Activated naive CD4-positive, alpha-beta T cell treated with anti-CD3 and anti-CD28 coated beads for 36 hours (primary cell): ENCODE measurements at regions not wholly inside any gene's neighbourhood (a gene's known extent, or its start where the extent isn't known, plus 50 kb on each side); places are given as distances from the start of the nearest gene placed in this dataset.
"Not testable (repeated sequence)": the region's sequence is repeated elsewhere in the genome, so short reads cannot be mapped to it uniquely, and the experiment has no call there.

Experiments used
- CTCF ChIA-PET: fragments of 350-600 bp; sonication (Branson Sonifier 250); formaldehyde crosslinking; loops from one replicate; lab custom pipeline; 2021; ENCODE audit warnings: antibody characterized with exemption; lab: Charles Lee
- DNase-seq: peaks from one replicate; pipeline ENCODE4 v3.0.0-alpha.2; 2020
- H3K27ac Mint-ChIP-seq: one replicate; pipeline ENCODE4 v1.8.0; 2021; ENCODE audit warnings: mild to moderate bottlenecking, mixed read lengths
- H3K27me3 Mint-ChIP-seq: one replicate; pipeline ENCODE4 v1.8.0; 2021; ENCODE audit warnings: low read depth, mixed read lengths
- H3K36me3 Mint-ChIP-seq: one replicate; pipeline ENCODE4 v1.8.0; 2021; ENCODE audit warnings: low read depth, mixed read lengths
- H3K4me1 Mint-ChIP-seq: one replicate; pipeline ENCODE4 v1.8.0; 2021; ENCODE audit warnings: low read depth, mixed read lengths
- H3K4me3 Mint-ChIP-seq: one replicate; pipeline ENCODE4 v1.8.0; 2021; ENCODE audit warnings: mild to moderate bottlenecking, moderate library complexity, mixed read lengths
- H3K9me3 Mint-ChIP-seq: one replicate; pipeline ENCODE4 v1.8.0; 2021; ENCODE audit warnings: mixed read lengths
- intact Hi-C: fragments of 100-400 bp; cut with micrococcal nuclease; formaldehyde crosslinking; loops from one replicate; pipeline ENCODE4 v1.15.1; 2023

- no peaks in the 10 kb centered on the region for H3K9me3 Mint-ChIP-seq
- peaks cover 8% of the 10 kb centered on the region for H3K27me3 Mint-ChIP-seq
- no peak overlapping the region for H3K27ac Mint-ChIP-seq
- no peaks in the 10 kb centered on the region for H3K36me3 Mint-ChIP-seq
- CTCF ChIA-PET, result no interaction called here
- intact Hi-C loops, result no loop called here
- no peak overlapping the region for H3K4me3 Mint-ChIP-seq
- H3K4me1 Mint-ChIP-seq, result peaks cover 6% of the 10 kb centered on the region
- no peak for DNase-seq
Measured at GRCh38 chr14:51597261-51598001, 54.3 kb upstream of the FRMD6 start.

- H3K27ac Mint-ChIP-seq, H3K4me1 Mint-ChIP-seq, DNase-seq, CTCF ChIA-PET, H3K4me3 Mint-ChIP-seq, intact Hi-C loops, H3K9me3 Mint-ChIP-seq, H3K36me3 Mint-ChIP-seq: not testable (repeated sequence)
- peaks cover 13% of the 10 kb centered on the region for H3K27me3 Mint-ChIP-seq
Measured at GRCh38 chr14:51598924-51599600, 52.6 kb upstream of the FRMD6 start.

- Mint-ChIP-seq H3K9me3 (no peaks in the 10 kb centered on the region), H3K4me1 (no peaks in the 10 kb centered on the region), H3K36me3 (no peaks in the 10 kb centered on the region), H3K27ac (no peak overlapping the region), H3K27me3 (peaks cover 13% of the 10 kb centered on the region), H3K4me3 (no peak overlapping the region)
- no peak for DNase-seq
- intact Hi-C loops, result no loop called here
- CTCF ChIA-PET, result interaction anchor here (1.1 kb wide), 1 partner anchor 33 kb away, joined by 3 read pairs; no protein-coding TSS in a partner anchor
Measured at GRCh38 chr14:51600658-51601057, 51.1 kb upstream of the FRMD6 start.
